WTC11 (cell line): ENCODE measurements at regions not wholly inside any gene's neighbourhood (a gene's known extent, or its start where the extent isn't known, plus 50 kb on each side); places are given as distances from the start of the nearest gene placed in this dataset.
"Not testable (repeated sequence)": the region's sequence is repeated elsewhere in the genome, so short reads cannot be mapped to it uniquely, and the experiment has no call there.

Experiments
- ATAC-seq: fragments of 200-7000 bp; cut with Tn5 transposase; 2 replicates; pipeline ENCODE4 v1.10.0; 2021; ENCODE audit warnings: mild to moderate bottlenecking, moderate library complexity
- CTCF ChIA-PET: fragments of 300-600 bp; sonication (Branson Sonifier 250); formaldehyde crosslinking; loops from one replicate; lab custom pipeline; 2021; ENCODE audit warnings: antibody characterized with exemption; lab: Charles Lee
- POLR2A ChIA-PET: fragments of 350-600 bp; sonication (Branson Sonifier 250); formaldehyde crosslinking; loops from one replicate; lab custom pipeline; 2021; ENCODE audit warnings: antibody characterized with exemption; lab: Charles Lee
- DNase-seq: peaks from one replicate; pipeline ENCODE4 v3.0.0; 2021; ENCODE audit warnings: low spot score
- H3K27ac Mint-ChIP-seq: 2 replicates; pipeline ENCODE4 v1.8.0; 2021; ENCODE audit warnings: mixed read lengths
- H3K27me3 Mint-ChIP-seq: 2 replicates; pipeline ENCODE4 v1.8.0; 2021; ENCODE audit warnings: low read depth, mild to moderate bottlenecking, moderate library complexity, mixed read lengths
- H3K36me3 Mint-ChIP-seq: 2 replicates; pipeline ENCODE4 v1.8.0; 2021; ENCODE audit warnings: mixed read lengths
- H3K4me1 Mint-ChIP-seq: 2 replicates; pipeline ENCODE4 v1.8.0; 2022; ENCODE audit warnings: mixed read lengths
- H3K4me3 Mint-ChIP-seq: 2 replicates; pipeline ENCODE4 v1.8.0; 2021; ENCODE audit warnings: mild to moderate bottlenecking, moderate library complexity, mixed read lengths
- H3K9me3 Mint-ChIP-seq: 2 replicates; pipeline ENCODE4 v1.8.0; 2021; ENCODE audit warnings: mixed read lengths
- AR ChIP-seq: fragments of 250-450 bp; sonication (Bioruptor Pico); IDR thresholded peaks from 2 replicates; pipeline ENCODE4 v1.9.0; 2021; ENCODE audit warnings: mild to moderate bottlenecking
- ARID4B ChIP-seq: sonication (generic); formaldehyde crosslinking; IDR thresholded peaks from 2 replicates; pipeline ENCODE4 v1.8.0; 2023; ENCODE audit warnings: missing genetic modification reagents, mild to moderate bottlenecking, borderline replicate concordance
- CDX4 ChIP-seq: fragments of 250-450 bp; sonication (Bioruptor Pico); IDR thresholded peaks from 2 replicates; pipeline ENCODE4 v1.9.0; 2021; ENCODE audit warnings: moderate library complexity, mild to moderate bottlenecking, inconsistent platforms, borderline replicate concordance
- CREB1 ChIP-seq: sonication (generic); formaldehyde crosslinking; IDR thresholded peaks from 2 replicates; pipeline ENCODE4 v1.8.0; 2023; ENCODE audit warnings: mild to moderate bottlenecking, missing genetic modification reagents
- ELF4 ChIP-seq: sonication (generic); formaldehyde crosslinking; IDR thresholded peaks from 2 replicates; pipeline ENCODE4 v1.8.1; 2022; ENCODE audit warnings: low read depth, mild to moderate bottlenecking, moderate library complexity, missing genetic modification reagents
- ERG ChIP-seq: fragments of 250-450 bp; sonication (Bioruptor Pico); IDR thresholded peaks from 2 replicates; pipeline ENCODE4 v1.8.0; 2021; ENCODE audit warnings: mild to moderate bottlenecking
- FOXP4 ChIP-seq: sonication (generic); formaldehyde crosslinking; IDR thresholded peaks from 2 replicates; pipeline ENCODE4 v1.8.0; 2022; ENCODE audit warnings: mild to moderate bottlenecking, missing genetic modification reagents
- NFATC4 ChIP-seq: fragments of 250-450 bp; sonication (Bioruptor Pico); IDR thresholded peaks from 2 replicates; pipeline ENCODE4 v1.9.0; 2021; ENCODE audit warnings: mild to moderate bottlenecking
- NR1H2 ChIP-seq: sonication (generic); formaldehyde crosslinking; IDR thresholded peaks from 2 replicates; pipeline ENCODE4 v1.9.0; 2021; ENCODE audit warnings: mild to moderate bottlenecking, moderate library complexity, missing genetic modification reagents
- NR2C2 ChIP-seq: sonication (generic); formaldehyde crosslinking; IDR thresholded peaks from 2 replicates; pipeline ENCODE4 v1.8.0; 2022; ENCODE audit warnings: mild to moderate bottlenecking, missing genetic modification reagents
- PRRX2 ChIP-seq: fragments of 250-450 bp; sonication (Bioruptor Pico); IDR thresholded peaks from 2 replicates; pipeline ENCODE4 v1.8.0; 2021; ENCODE audit warnings: mild to moderate bottlenecking
- RORB ChIP-seq: fragments of 250-450 bp; sonication (Bioruptor Pico); IDR thresholded peaks from 2 replicates; pipeline ENCODE4 v1.9.0; 2021; ENCODE audit warnings: mild to moderate bottlenecking
- SMAD3 ChIP-seq: sonication (generic); formaldehyde crosslinking; IDR thresholded peaks from 2 replicates; pipeline ENCODE4 v1.8.0; 2022; ENCODE audit warnings: missing genetic modification reagents, mild to moderate bottlenecking, borderline replicate concordance
- SOX15 ChIP-seq: fragments of 250-450 bp; sonication (Bioruptor Pico); IDR thresholded peaks from 2 replicates; pipeline ENCODE4 v1.9.0; 2021; ENCODE audit warnings: mild to moderate bottlenecking
- TP53 ChIP-seq: sonication (generic); formaldehyde crosslinking; IDR thresholded peaks from 2 replicates; pipeline ENCODE4 v1.8.1; 2023; ENCODE audit warnings: mild to moderate bottlenecking, missing genetic modification reagents
- USF1 ChIP-seq: sonication (generic); formaldehyde crosslinking; IDR thresholded peaks from 2 replicates; pipeline ENCODE4 v1.8.0; 2022; ENCODE audit warnings: mild to moderate bottlenecking, missing genetic modification reagents
- ZBTB43 ChIP-seq: sonication (generic); formaldehyde crosslinking; IDR thresholded peaks from 2 replicates; pipeline ENCODE4 v1.8.1; 2023; ENCODE audit warnings: mild to moderate bottlenecking, missing genetic modification reagents
- ZNF232 ChIP-seq: sonication (generic); formaldehyde crosslinking; IDR thresholded peaks from 2 replicates; pipeline ENCODE4 v1.8.0; 2022; ENCODE audit warnings: mild to moderate bottlenecking, missing genetic modification reagents
- ZNF263 ChIP-seq: sonication (generic); formaldehyde crosslinking; IDR thresholded peaks from 2 replicates; pipeline ENCODE4 v1.8.1; 2022; ENCODE audit warnings: low read depth, mild to moderate bottlenecking, moderate library complexity, missing genetic modification reagents
- ZNF671 ChIP-seq: fragments of 250-450 bp; sonication (Bioruptor Pico); IDR thresholded peaks from 2 replicates; pipeline ENCODE4 v1.8.0; 2021; ENCODE audit warnings: mild to moderate bottlenecking

GRCh38 chr5:39691136-39691535, 266.4 kb upstream of the DAB2 start (continued):
- TF ChIP-seq FOXP4: no peak
- no peak for TF ChIP-seq PRRX2 (CRISPR knock-in tag)
- TF ChIP-seq TP53: no peak
- no peak for TF ChIP-seq SOX15 (CRISPR knock-in tag)

GRCh38 chr5:39689919-39690318, 265.1 kb upstream of the DAB2 start:
- ChIA-PET POLR2A (no interaction called here), CTCF (no interaction called here)
- Mint-ChIP-seq H3K9me3 (peaks cover 38% of the 10 kb centered on the region), H3K4me3 (no peak overlapping the region), H3K36me3 (peaks cover 27% of the 10 kb centered on the region), H3K4me1 (no peaks in the 10 kb centered on the region), H3K27ac (no peak overlapping the region), H3K27me3 (no peaks in the 10 kb centered on the region)
- DNase-seq (no peak), ATAC-seq (no peak)
- TF ChIP-seq ZBTB43 (CRISPR knock-in tag): no peak
- no peak for TF ChIP-seq NR1H2
- no peak for TF ChIP-seq ZNF232
- TF ChIP-seq NR2C2 (CRISPR knock-in tag): no peak
- TF ChIP-seq AR (CRISPR knock-in tag): no peak
- no peak for TF ChIP-seq ELF4 (CRISPR knock-in tag)
- no peak for TF ChIP-seq RORB (CRISPR knock-in tag)

- H3K4me3 Mint-ChIP-seq, ATAC-seq, H3K27ac Mint-ChIP-seq, H3K27me3 Mint-ChIP-seq, POLR2A ChIA-PET, H3K4me1 Mint-ChIP-seq, CTCF ChIA-PET, DNase-seq: not testable (repeated sequence)
- Mint-ChIP-seq H3K36me3 (peaks cover 27% of the 10 kb centered on the region), H3K9me3 (peaks cover 42% of the 10 kb centered on the region)
Observed at GRCh38 chr5:39687924-39688323, 263.1 kb upstream of the DAB2 start.

- peaks cover 9% of the 10 kb centered on the region for H3K4me1 Mint-ChIP-seq
- no peaks in the 10 kb centered on the region; the same call in 1 of the 2 replicates for H3K27me3 Mint-ChIP-seq
- H3K36me3 Mint-ChIP-seq: no peaks in the 10 kb centered on the region
- ATAC-seq (no peak), DNase-seq (no peak)
- no peak overlapping the region for H3K4me3 Mint-ChIP-seq
- H3K27ac Mint-ChIP-seq: no peak overlapping the region
- POLR2A ChIA-PET: no interaction called here
- CTCF ChIA-PET: no interaction called here
- peaks cover 11% of the 10 kb centered on the region for H3K9me3 Mint-ChIP-seq
- TF ChIP-seq CDX4 (CRISPR knock-in tag) (no peak), CREB1 (no peak), ARID4B (CRISPR knock-in tag) (no peak), SMAD3 (CRISPR knock-in tag) (no peak), ZNF263 (CRISPR knock-in tag) (no peak), NFATC4 (CRISPR knock-in tag) (no peak), ZNF671 (CRISPR knock-in tag) (no peak), USF1 (CRISPR knock-in tag) (no peak), ERG (CRISPR knock-in tag) (no peak)
Observed at GRCh38 chr5:39680213-39680612, 255.4 kb upstream of the DAB2 start.
